Uterus (tissue), 3 donors: ENCODE measurements at regions not wholly inside any gene's neighbourhood (a gene's known extent, or its start where the extent isn't known, plus 50 kb on each side); places are given as distances from the start of the nearest gene placed in this dataset.
A peak's percentile ranks its signal among the peaks of the same experiment; 100 is the strongest.

Experiments
- DNase-seq, 2 donors: peaks; one replicate each; pipeline ENCODE4 v3.0.0-alpha.2; 2019 to 2020
- H3K27ac ChIP-seq, 2 donors: fragments of 200-600 bp; sonication (generic); 1 replicate in 1 of 2; 2 replicates in 1 of 2; pipeline ENCODE4 v1.5.1; 2016 to 2018
- H3K27me3 ChIP-seq, 2 donors: fragments of 200-600 bp; sonication (generic); one replicate each; pipeline ENCODE4 v1.5.1; 2018 to 2019; ENCODE audit warnings: control low read depth in 1 of 2
- H3K36me3 ChIP-seq, 2 donors: fragments of 200-600 bp; sonication (generic); one replicate each; pipeline ENCODE4 v1.5.1; 2019; ENCODE audit warnings: control low read depth in 1 of 2
- H3K4me1 ChIP-seq, 2 donors: fragments of 200-600 bp; sonication (generic); one replicate each; pipeline ENCODE4 v1.5.1; 2018 to 2019; ENCODE audit warnings: control low read depth in 1 of 2
- H3K4me3 ChIP-seq, 2 donors: fragments of 200-600 bp; sonication (generic); 1 replicate in 1 of 2; 2 replicates in 1 of 2; pipeline ENCODE4 v1.5.1; 2018 to 2019; ENCODE audit warnings: mild to moderate bottlenecking in 1 of 2
- H3K9me3 ChIP-seq, 2 donors: fragments of 200-600 bp; sonication (generic); one replicate each; pipeline ENCODE4 v1.5.1; 2019; ENCODE audit warnings: control low read depth in 1 of 2
- CTCF ChIP-seq, 4 experiments: fragments of 200-600 bp in 2 of 4; fragments of 450-650 bp in 2 of 4; sonication (generic) in 2 of 4; IDR thresholded peaks; one replicate each; pipeline ENCODE4 v1.5.1; 2016 to 2019; ENCODE audit warnings: antibody characterized with exemption in 4 of 4, mild to moderate bottlenecking in 2 of 4, moderate library complexity in 1 of 4
- POLR2A ChIP-seq, 2 donors: fragments of 450-650 bp; IDR thresholded peaks; one replicate each; pipeline ENCODE4 v1.6.1; 2016; ENCODE audit warnings: antibody characterized with exemption in 2 of 2, mild to moderate bottlenecking in 1 of 2, moderate library complexity in 1 of 2
- intact Hi-C: fragments of 100-400 bp; cut with DNase I; formaldehyde crosslinking; loops from one replicate; pipeline ENCODE4 v1.15.1; 2023; ENCODE audit warnings: low total_unique reads
- donor health status: DM: yes; HTN: yes; CAD: no.

GRCh38 chr6:21914121-21914973 is 320.8 kb downstream of the SOX4 start:
- no peak overlapping the region for H3K4me3 ChIP-seq

GRCh38 chr6:21915707-21916260 is 322.2 kb downstream of the SOX4 start:
- DNase-seq = no peak
- Histone ChIP-seq H3K27ac (peak overlapping the region; percentile 6 to 20), H3K4me3 (no peak overlapping the region), H3K36me3 (no peaks in the 10 kb centered on the region), H3K4me1 (no peaks in the 10 kb centered on the region), H3K9me3 (no peaks in the 10 kb centered on the region), H3K27me3 (no peaks in the 10 kb centered on the region)
- intact Hi-C loops = no loop called here
- no peak for TF ChIP-seq CTCF (IDR thresholded peaks at IDR 0.05)
- TF ChIP-seq POLR2A (IDR thresholded peaks at IDR 0.05) = no peak

More at GRCh38 chr6:21914121-21914973, 320.8 kb downstream of the SOX4 start:
- intact Hi-C loops = no loop called here
- Histone ChIP-seq H3K9me3 (no peaks in the 10 kb centered on the region), H3K4me1 (peaks cover 0 to 2% of the 10 kb centered on the region in 2 donors), H3K36me3 (no peaks in the 10 kb centered on the region), H3K27ac (peak overlapping the region in 1 of 2 donors; percentile 12), H3K27me3 (no peaks in the 10 kb centered on the region)
- TF ChIP-seq POLR2A (IDR thresholded peaks at IDR 0.05) (no peak), CTCF (IDR thresholded peaks at IDR 0.05) (no peak)
- DNase-seq = peak; percentile 53 to 84

- Histone ChIP-seq H3K36me3 (no peaks in the 10 kb centered on the region), H3K27ac (no peak overlapping the region), H3K27me3 (no peaks in the 10 kb centered on the region), H3K9me3 (no peaks in the 10 kb centered on the region), H3K4me1 (no peaks in the 10 kb centered on the region), H3K4me3 (no peak overlapping the region)
- intact Hi-C loops = no loop called here
- no peak for DNase-seq
- TF ChIP-seq POLR2A (IDR thresholded peaks at IDR 0.05) = no peak
- TF ChIP-seq CTCF (IDR thresholded peaks at IDR 0.05) = no peak
Measured at GRCh38 chr6:21918041-21918440, 324.5 kb downstream of the SOX4 start.

GRCh38 chr6:21918666-21919065 is 325.1 kb downstream of the SOX4 start:
- H3K4me3 ChIP-seq = no peak overlapping the region
- TF ChIP-seq POLR2A (IDR thresholded peaks at IDR 0.05) (no peak), CTCF (IDR thresholded peaks at IDR 0.05) (no peak)
- H3K27ac ChIP-seq = no peak overlapping the region
- no peaks in the 10 kb centered on the region for H3K27me3 ChIP-seq
- no peaks in the 10 kb centered on the region for H3K9me3 ChIP-seq
- H3K36me3 ChIP-seq = no peaks in the 10 kb centered on the region
- intact Hi-C loops = no loop called here
- H3K4me1 ChIP-seq = no peaks in the 10 kb centered on the region
- no peak for DNase-seq

GRCh38 chr6:21922086-21922485 is 328.5 kb downstream of the SOX4 start:
- H3K4me1 ChIP-seq = no peaks in the 10 kb centered on the region
- no peak overlapping the region for H3K27ac ChIP-seq
- no peaks in the 10 kb centered on the region for H3K36me3 ChIP-seq
- no peak for DNase-seq
- no peak overlapping the region for H3K4me3 ChIP-seq
- no peaks in the 10 kb centered on the region for H3K27me3 ChIP-seq
- intact Hi-C loops = no loop called here
- H3K9me3 ChIP-seq = no peaks in the 10 kb centered on the region
- TF ChIP-seq CTCF (IDR thresholded peaks at IDR 0.05) (no peak), POLR2A (IDR thresholded peaks at IDR 0.05) (no peak)
